GM12878 (cell line): ENCODE measurements at regions not wholly inside any gene's neighbourhood (a gene's known extent, or its start where the extent isn't known, plus 50 kb on each side); places are given as distances from the start of the nearest gene placed in this dataset.
A peak's percentile ranks its signal among the peaks of the same experiment; 100 is the strongest.
"Not testable (repeated sequence)": the region's sequence is repeated elsewhere in the genome, so short reads cannot be mapped to it uniquely, and the experiment has no call there.

Experiments used
- ATAC-seq: fragments of 200-7000 bp; cut with Tn5 transposase; 3 replicates; pipeline ENCODE4 v1.9.1; 2020; ENCODE audit warnings: mild to moderate bottlenecking, moderate library complexity
- BruUV-seq: library from RNA; stranded (reverse); fragments of 400-500 nt; replicated peaks from 2 replicates; lab custom pipeline; 2021; lab: Mats Ljungman, UMichigan
- CTCF ChIA-PET: fragments of 300-600 bp; sonication (Branson Sonifier 250); formaldehyde crosslinking; extraction: SDS; loops from one replicate; lab custom pipeline; 2021; ENCODE audit warnings: inconsistent platforms; lab: Yijun Ruan, JAX
- POLR2A ChIA-PET: fragments of 350-600 bp; formaldehyde crosslinking; extraction: SDS; loops from one replicate; lab custom pipeline; 2021; ENCODE audit warnings: inconsistent platforms; lab: Charles Lee
- RAD21 ChIA-PET: fragments of 300-600 bp; sonication (Branson Sonifier 250); formaldehyde crosslinking; loops from one replicate; lab custom pipeline; 2023; ENCODE audit warnings: antibody characterized with exemption; ENCODE audit not compliant: unreplicated experiment; lab: Charles Lee
- SMC1A ChIA-PET: fragments of 300-600 bp; sonication (Branson Sonifier 250); formaldehyde crosslinking; loops from one replicate; lab custom pipeline; 2023; ENCODE audit not compliant: unreplicated experiment, uncharacterized antibody; lab: Charles Lee
- DNase-seq: peaks from one replicate; pipeline ENCODE4 v3.0.0-alpha.2; 2011; ENCODE audit warnings: low read depth, low spot score
- FAIRE-seq: peaks from 3 replicates; lab custom pipeline; 2011; peaks lifted over from hg19 to GRCh38; lab: Jason Lieb, UNC
- H2AFZ ChIP-seq: 2 replicates; pipeline ENCODE4 v1.6.0; 2011; ENCODE audit warnings: low read depth, low read length, control low read depth; ENCODE audit not compliant: control insufficient read depth
- H3K27ac ChIP-seq: 2 replicates; pipeline ENCODE4 v1.5.1; 2011; ENCODE audit warnings: control low read depth; ENCODE audit not compliant: control insufficient read depth, insufficient read depth
- H3K27me3 ChIP-seq, 2 experiments: replicated peaks in 1 of 2; 2 replicates each; pipeline versions ENCODE4 v1.6.0 to v1.6.1; 2011; ENCODE audit warnings: low read length in 1 of 2; ENCODE audit not compliant: control insufficient read depth in 2 of 2, insufficient read depth in 2 of 2
- H3K36me3 ChIP-seq, 2 experiments: 2 replicates each; pipeline ENCODE4 v1.5.1; 2011; ENCODE audit warnings: low read length in 1 of 2; ENCODE audit not compliant: control insufficient read depth in 2 of 2, insufficient read depth in 2 of 2
- H3K4me1 ChIP-seq: 2 replicates; pipeline ENCODE4 v1.6.1; 2011; ENCODE audit warnings: mild to moderate bottlenecking, low read length, moderate library complexity, mixed read lengths; ENCODE audit not compliant: control insufficient read depth, insufficient read depth
- H3K4me2 ChIP-seq: 2 replicates; pipeline ENCODE4 v1.6.0; 2011; ENCODE audit warnings: control low read depth; ENCODE audit not compliant: control insufficient read depth, insufficient read depth
- H3K4me3 ChIP-seq: fragments of 200-600 bp; sonication (generic); 2 replicates; pipeline ENCODE4 v1.5.1; 2016
- H3K79me2 ChIP-seq: 2 replicates; pipeline ENCODE4 v1.6.0; 2011; ENCODE audit warnings: low read length; ENCODE audit not compliant: control insufficient read depth, insufficient read depth
- H3K9ac ChIP-seq: 2 replicates; pipeline ENCODE4 v1.8.0; 2011; ENCODE audit warnings: low read length, control low read depth, mixed read lengths; ENCODE audit not compliant: control insufficient read depth, insufficient read depth
- H3K9me3 ChIP-seq: replicated peaks from 3 replicates; pipeline ENCODE4 v1.5.1; 2011; ENCODE audit warnings: mild to moderate bottlenecking, low read length; ENCODE audit not compliant: control insufficient read depth, insufficient read depth
- H4K20me1 ChIP-seq: 2 replicates; pipeline ENCODE4 v1.6.0; 2011; ENCODE audit not compliant: control insufficient read depth, insufficient read depth
- IKZF2 ChIP-seq, 2 experiments: fragments of 450-650 bp; IDR thresholded peaks; 2 replicates each; pipeline ENCODE4 v1.6.1; 2017; ENCODE audit warnings: mild to moderate bottlenecking in 2 of 2, moderate library complexity in 2 of 2
- YBX1 ChIP-seq: fragments of 450-650 bp; IDR thresholded peaks from 2 replicates; pipeline ENCODE4 v1.6.1; 2016; ENCODE audit warnings: antibody characterized with exemption
- WGBS: methylation state at CpG from one replicate; pipeline ENCODE4 v1.1.6; 2016; ENCODE audit warnings: low lambda C conversion rate; ENCODE audit not compliant: insufficient replicate concordance, insufficient coverage; ENCODE audit errors: missing lambda C conversion rate; 5-methylcytosine and 5-hydroxymethylcytosine counted together
- in situ Hi-C: fragments of 300-500 bp; cut with MboI; formaldehyde crosslinking; loops from 9 replicates; pipeline ENCODE4 v1.14.3; 2018; ENCODE audit warnings: mixed read lengths
- intact Hi-C: fragments of 100-400 bp; cut with micrococcal nuclease; formaldehyde crosslinking; loops from one replicate; pipeline ENCODE4 v1.14.2; 2022; ENCODE audit not compliant: unreplicated experiment

DNA sequence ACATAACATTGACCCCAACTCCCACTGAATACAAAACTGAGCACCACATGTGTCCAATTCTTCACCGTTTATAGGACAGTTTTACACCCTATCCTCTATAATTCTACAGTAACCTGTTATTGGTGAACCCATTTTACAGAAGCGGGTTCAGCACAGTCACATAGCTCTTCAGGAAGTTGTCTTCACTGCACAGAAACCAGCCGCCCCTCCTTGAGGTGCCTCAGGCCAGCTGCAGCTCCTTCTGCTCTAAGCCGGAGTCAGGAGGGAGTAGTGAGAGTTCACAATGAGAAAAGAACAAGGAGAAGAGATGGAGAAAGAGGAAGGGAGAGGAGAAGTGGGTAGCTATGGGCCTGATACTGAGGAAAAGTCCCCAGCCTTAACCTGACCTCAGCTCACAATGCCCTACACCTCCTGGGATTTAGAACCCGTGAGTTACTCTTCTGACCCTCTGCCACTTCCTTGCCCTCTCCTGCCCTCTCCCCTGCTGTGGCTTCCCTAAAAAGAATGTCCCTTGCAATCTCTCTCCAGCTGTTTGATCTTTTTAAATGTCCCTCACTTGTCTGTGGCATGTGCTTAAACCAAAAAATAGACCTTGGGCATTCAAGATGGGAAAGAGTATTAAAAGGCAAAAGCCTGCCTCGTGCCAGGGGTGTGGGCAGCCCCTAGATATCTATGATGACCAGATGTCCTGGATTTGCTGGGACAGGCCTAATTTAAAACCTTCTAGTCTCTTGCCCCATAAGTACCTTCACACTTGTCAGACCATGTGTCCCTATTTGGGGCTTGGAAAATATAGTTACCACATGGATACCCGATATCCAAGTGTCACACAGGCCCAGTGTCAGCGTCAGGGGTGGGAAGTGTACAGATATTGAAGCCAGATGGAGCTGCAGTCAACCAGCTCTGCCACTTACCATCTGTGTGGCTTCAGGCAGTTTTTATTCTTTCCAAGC lies 71.3 kb upstream of the HES1 start:
- BruUV-seq, result no TSS peak
- WGBS, result 58% methylated on average over 8 of the region's 8 CpGs
- peak; percentile 37 for ATAC-seq
- intact Hi-C loops (no loop called here), in situ Hi-C loops (no loop called here)
- RAD21 ChIA-PET, result no interaction called here
- no peak for TF ChIP-seq YBX1
- TF ChIP-seq IKZF2 (IDR thresholded peaks at IDR 0.05), result peak in 1 of 2 experiments; percentile 16; a peak in 1 of 4 replicates
- no peaks in the 10 kb centered on the region for H3K36me3 ChIP-seq
- no peaks in the 10 kb centered on the region; the same call in 2 of the 3 replicates for H3K9me3 ChIP-seq
- no peaks in the 10 kb centered on the region for H3K79me2 ChIP-seq
- no peak overlapping the region for H3K4me3 ChIP-seq
- no peak overlapping the region for H3K9ac ChIP-seq
- no peaks in the 10 kb centered on the region for H4K20me1 ChIP-seq
- POLR2A ChIA-PET, result no interaction called here
- no peak overlapping the region for H3K27ac ChIP-seq
- FAIRE-seq, result peak; percentile 56
- no peak overlapping the region for H3K4me2 ChIP-seq
- SMC1A ChIA-PET, result interaction anchor here (0.6 kb wide), 1 partner anchor 46 kb away, joined by 3 read pairs; no protein-coding TSS in a partner anchor
- no peaks in the 10 kb centered on the region for H3K27me3 ChIP-seq
- CTCF ChIA-PET, result no interaction called here
- no peaks in the 10 kb centered on the region for H3K4me1 ChIP-seq
- H2AFZ ChIP-seq, result no peak overlapping the region
- DNase-seq, result no peak

DNA sequence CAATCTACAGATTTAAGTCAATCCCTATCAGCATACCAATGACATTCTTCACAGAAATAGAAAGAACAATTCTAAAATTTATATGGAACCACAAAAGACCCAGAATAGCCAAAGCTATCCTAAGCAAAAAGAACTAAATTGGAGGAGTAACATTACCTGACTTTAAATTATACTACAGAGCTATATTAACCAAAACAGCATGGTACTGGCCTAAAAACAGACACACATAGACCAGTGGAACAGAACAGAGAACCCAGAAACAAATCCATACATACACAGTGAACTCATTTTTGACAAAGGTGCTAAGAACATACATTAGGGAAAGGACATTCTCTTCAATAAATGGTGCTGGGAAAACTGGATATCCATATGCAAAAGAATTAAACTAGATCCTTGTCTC lies 68.6 kb upstream of the HES1 start:
- H3K79me2 ChIP-seq, ATAC-seq, H3K4me1 ChIP-seq, in situ Hi-C loops, H3K36me3 ChIP-seq, H2AFZ ChIP-seq, H3K9ac ChIP-seq, BruUV-seq, H3K4me3 ChIP-seq, FAIRE-seq, intact Hi-C loops, H3K4me2 ChIP-seq, H3K27me3 ChIP-seq, POLR2A ChIA-PET, CTCF ChIA-PET, H3K27ac ChIP-seq, H4K20me1 ChIP-seq, DNase-seq, H3K9me3 ChIP-seq, RAD21 ChIA-PET: not testable (repeated sequence)
- SMC1A ChIA-PET, result interaction anchor here (1.1 to 1.3 kb wide), 2 partner anchors 12 to 18 kb away, joined by 4 to 5 read pairs; no protein-coding TSS in a partner anchor
